Urinary bladder (tissue), 3 donors: ENCODE measurements at regions not wholly inside any gene's neighbourhood (a gene's known extent, or its start where the extent isn't known, plus 50 kb on each side); places are given as distances from the start of the nearest gene placed in this dataset.
A peak's percentile ranks its signal among the peaks of the same experiment; 100 is the strongest.
"Not testable (repeated sequence)": the region's sequence is repeated elsewhere in the genome, so short reads cannot be mapped to it uniquely, and the experiment has no call there.

Source experiments
- DNase-seq: peaks from one replicate; pipeline ENCODE4 v3.0.0-alpha.2; 2015; ENCODE audit errors: extremely low spot score
- H3K27ac ChIP-seq: one replicate; pipeline ENCODE4 v1.5.1; 2013; ENCODE audit warnings: low read depth, mild to moderate bottlenecking, moderate library complexity
- H3K36me3 ChIP-seq: one replicate; pipeline ENCODE4 v1.6.1; 2013; ENCODE audit warnings: mild to moderate bottlenecking, moderate library complexity; ENCODE audit not compliant: insufficient read depth
- H3K4me1 ChIP-seq: one replicate; pipeline ENCODE4 v1.6.1; 2013; ENCODE audit warnings: mild to moderate bottlenecking, moderate library complexity; ENCODE audit not compliant: insufficient read depth
- H3K4me3 ChIP-seq: one replicate; pipeline ENCODE4 v1.5.1; 2013; ENCODE audit warnings: low read depth, low read length
- WGBS: extraction: QIAGEN DNeasy Blood & Tissue Kit; methylation state at CpG from one replicate; pipeline ENCODE4 v1.1.7; 2013; 5-methylcytosine and 5-hydroxymethylcytosine counted together
- donor health status: healthy with polysubstance abuse.
- donor health status: healthy.

DNA sequence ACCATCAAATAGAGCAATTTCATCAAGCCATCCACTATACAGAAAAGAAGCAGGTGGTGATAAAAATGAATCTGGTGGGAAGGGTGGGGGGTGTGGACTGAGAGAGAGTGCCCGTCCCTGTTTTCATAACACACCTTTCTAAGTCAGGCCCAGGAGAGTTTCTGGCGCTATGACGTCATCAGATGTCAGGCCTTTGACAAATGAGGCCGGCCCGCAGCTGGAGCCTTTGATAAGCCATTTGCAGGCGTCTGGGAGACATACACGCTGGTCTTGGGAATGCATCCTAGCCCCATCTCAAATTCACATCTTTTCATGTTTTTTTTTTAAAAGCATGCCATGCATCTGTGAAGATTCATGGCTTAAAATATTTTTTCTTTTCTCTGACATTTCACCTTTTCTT is 404.5 kb downstream of the BCOR start:
- no peak for DNase-seq
- Histone ChIP-seq H3K4me1 (no peaks in the 10 kb centered on the region), H3K4me3 (no peak overlapping the region), H3K27ac (no peak overlapping the region), H3K36me3 (no peaks in the 10 kb centered on the region)
- 58% methylated on average over 7 of the region's 7 CpGs for WGBS

- H3K36me3 ChIP-seq, H3K27ac ChIP-seq, H3K4me3 ChIP-seq, H3K4me1 ChIP-seq, DNase-seq: not testable (repeated sequence)
- WGBS: 51% methylated on average over 5 of the region's 5 CpGs
Measured at GRCh38 chrX:39702636-39703035, 395.1 kb downstream of the BCOR start.

GRCh38 chrX:39703307-39703706 is 394.5 kb downstream of the BCOR start:
- 98% methylated on average over 3 of the region's 3 CpGs for WGBS
- no peak overlapping the region for H3K4me3 ChIP-seq
- no peak for DNase-seq
- no peak overlapping the region for H3K27ac ChIP-seq
- H3K36me3 ChIP-seq: no peaks in the 10 kb centered on the region
- no peaks in the 10 kb centered on the region for H3K4me1 ChIP-seq

GRCh38 chrX:39704590-39704989 is 393.2 kb downstream of the BCOR start:
- H3K36me3 ChIP-seq: no peaks in the 10 kb centered on the region
- H3K4me1 ChIP-seq: no peaks in the 10 kb centered on the region
- no peak overlapping the region for H3K27ac ChIP-seq
- 97% methylated on average over 5 of the region's 5 CpGs for WGBS
- no peak for DNase-seq
- no peak overlapping the region for H3K4me3 ChIP-seq

DNA sequence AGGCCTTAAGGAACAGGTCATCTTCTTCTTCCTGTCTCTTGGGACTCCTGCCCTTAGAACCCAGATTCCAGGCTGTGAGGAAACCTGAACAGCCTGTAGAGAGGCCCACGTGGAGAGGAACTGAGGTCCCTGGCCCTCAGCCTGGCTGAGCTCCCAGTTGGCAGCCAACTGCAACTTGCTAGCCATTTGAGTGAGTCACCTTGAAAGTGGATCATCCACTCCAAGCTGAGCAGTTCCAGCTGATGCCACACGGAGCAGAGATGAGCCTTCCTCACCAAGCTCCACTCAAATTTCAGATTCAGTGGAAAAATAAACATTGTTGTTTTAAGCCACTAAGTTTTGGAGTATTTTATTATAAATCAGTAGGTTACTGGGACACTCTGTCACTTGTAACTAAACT is 392.5 kb downstream of the BCOR start:
- Histone ChIP-seq H3K27ac (peak overlapping the region; percentile 38), H3K4me3 (no peak overlapping the region), H3K4me1 (no peaks in the 10 kb centered on the region), H3K36me3 (no peaks in the 10 kb centered on the region)
- WGBS: 10% methylated on average over 2 of the region's 2 CpGs
- no peak for DNase-seq

GRCh38 chrX:39709364-39709763 is 388.4 kb downstream of the BCOR start:
- whole genome bisulfite sequencing: 97% methylated on average over 1 of the region's 1 CpG
- no peak overlapping the region for H3K27ac ChIP-seq
- no peaks in the 10 kb centered on the region for H3K4me1 ChIP-seq
- H3K36me3 ChIP-seq: no peaks in the 10 kb centered on the region
- no peak for DNase-seq
- H3K4me3 ChIP-seq: no peak overlapping the region

DNA sequence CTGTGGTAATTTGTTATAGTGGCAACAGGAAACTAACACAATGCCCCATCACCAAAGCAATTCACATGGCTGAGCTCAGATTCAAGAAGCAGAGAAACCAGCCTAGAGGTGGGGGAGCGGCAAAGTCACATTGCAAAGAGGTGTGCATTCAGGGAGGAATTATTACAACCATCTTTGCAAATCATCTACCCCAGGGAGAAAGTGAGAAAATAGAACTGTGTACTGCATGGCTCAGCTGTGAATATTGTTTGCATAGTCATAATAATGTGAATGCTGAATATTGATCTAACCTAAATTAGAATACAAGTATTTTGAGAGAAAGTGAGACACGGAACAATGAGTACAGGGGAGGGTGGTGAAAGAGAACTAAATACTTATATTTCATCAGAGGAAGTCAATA is 387.9 kb downstream of the BCOR start:
- WGBS: 99% methylated on average over 2 of the region's 2 CpGs
- H3K4me3 ChIP-seq: no peak overlapping the region
- no peak overlapping the region for H3K27ac ChIP-seq
- no peaks in the 10 kb centered on the region for H3K36me3 ChIP-seq
- DNase-seq: no peak
- H3K4me1 ChIP-seq: no peaks in the 10 kb centered on the region

- Histone ChIP-seq H3K4me3 (no peak overlapping the region), H3K4me1 (no peaks in the 10 kb centered on the region), H3K36me3 (no peaks in the 10 kb centered on the region), H3K27ac (no peak overlapping the region)
- no peak for DNase-seq
- 79% methylated on average over 1 of the region's 1 CpG for WGBS
Measured at GRCh38 chrX:39710776-39711175, 387.0 kb downstream of the BCOR start.

DNA sequence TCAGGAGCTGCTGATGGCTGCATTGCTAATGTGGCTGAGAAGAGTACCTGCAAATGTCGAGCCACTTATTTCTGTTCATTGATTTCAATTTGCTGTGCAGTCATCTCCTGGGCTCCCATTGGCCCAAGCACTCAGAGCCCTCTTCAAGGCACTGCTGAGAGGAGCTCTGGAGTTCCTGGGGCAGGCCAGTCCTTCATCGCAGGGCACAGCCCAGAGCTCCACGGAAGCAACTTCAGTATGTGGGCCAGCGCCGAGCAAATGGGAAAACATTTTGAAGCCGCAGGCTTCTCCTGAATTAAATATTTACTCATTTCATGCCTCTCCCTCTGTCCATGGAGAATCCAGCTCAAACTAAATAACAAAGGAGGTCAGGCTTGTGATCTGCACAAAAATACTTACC is 383.3 kb downstream of the BCOR start:
- Histone ChIP-seq H3K36me3 (no peaks in the 10 kb centered on the region), H3K27ac (no peak overlapping the region), H3K4me1 (no peaks in the 10 kb centered on the region), H3K4me3 (no peak overlapping the region)
- no peak for DNase-seq
- WGBS: 53% methylated on average over 6 of the region's 6 CpGs

DNA sequence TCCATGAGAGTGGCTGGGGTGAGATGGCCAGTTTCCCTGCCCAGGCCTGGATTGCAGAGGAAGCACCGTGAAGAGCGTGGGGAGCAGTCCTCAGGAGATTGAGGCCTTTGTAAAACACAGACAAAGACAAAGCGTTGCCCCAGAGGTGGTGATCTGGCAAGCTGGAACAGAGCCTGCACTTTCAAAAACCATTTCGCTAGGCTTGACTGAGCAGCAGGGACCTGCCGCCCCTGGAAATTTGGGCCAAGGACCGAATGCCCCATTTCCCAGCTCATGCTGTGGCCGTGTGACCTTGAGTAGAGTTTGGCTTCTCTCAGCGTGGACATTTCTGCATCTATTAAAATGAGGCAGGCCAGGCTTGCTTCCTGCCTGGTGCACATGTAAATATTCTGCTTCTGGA is 381.4 kb downstream of the BCOR start:
- Histone ChIP-seq H3K4me3 (no peak overlapping the region), H3K27ac (no peak overlapping the region), H3K36me3 (no peaks in the 10 kb centered on the region), H3K4me1 (no peaks in the 10 kb centered on the region)
- no peak for DNase-seq
- 80% methylated on average over 8 of the region's 8 CpGs for whole genome bisulfite sequencing

DNA sequence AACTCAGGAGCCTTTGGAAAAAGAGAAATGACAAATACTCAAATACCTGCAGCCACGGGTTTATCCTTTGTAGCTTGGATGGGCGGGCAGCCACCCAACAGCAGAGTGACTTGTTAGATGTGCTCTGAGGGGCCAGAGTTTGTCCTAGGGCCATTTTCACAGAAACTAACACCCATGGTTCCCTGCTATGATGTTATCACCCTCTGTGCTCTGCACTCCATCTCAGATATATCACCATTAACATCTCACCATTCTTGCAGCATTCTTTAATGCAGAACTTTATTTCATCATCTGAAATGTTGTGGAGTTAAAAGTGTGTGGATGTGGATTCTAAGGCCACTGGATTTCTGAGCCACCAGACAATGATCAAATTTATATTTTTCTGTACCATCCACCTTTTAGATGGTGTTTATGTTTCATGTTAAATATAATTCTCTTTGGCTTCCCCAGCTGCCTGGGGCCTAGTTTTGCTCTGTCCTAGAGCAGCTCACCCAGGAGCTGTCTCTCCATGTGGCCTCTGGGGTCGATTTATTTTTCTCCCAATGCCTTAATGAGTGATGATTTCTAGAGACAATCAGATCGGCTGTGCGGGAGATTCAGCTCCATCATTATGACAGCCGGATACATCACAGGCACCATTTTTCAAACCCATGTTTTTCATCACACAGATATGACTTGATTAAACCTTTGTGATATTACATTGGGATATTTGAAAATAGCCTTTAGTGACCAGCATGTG is 380.8 kb downstream of the BCOR start:
- 84% methylated on average over 6 of the region's 6 CpGs for WGBS
- Histone ChIP-seq H3K27ac (no peak overlapping the region), H3K4me3 (no peak overlapping the region), H3K36me3 (no peaks in the 10 kb centered on the region), H3K4me1 (no peaks in the 10 kb centered on the region)
- DNase-seq: no peak

GRCh38 chrX:39718981-39719380 is 378.8 kb downstream of the BCOR start:
- Histone ChIP-seq H3K4me1 (no peaks in the 10 kb centered on the region), H3K4me3 (no peak overlapping the region), H3K27ac (no peak overlapping the region), H3K36me3 (no peaks in the 10 kb centered on the region)
- DNase-seq: no peak
- 53% methylated on average over 2 of the region's 2 CpGs for WGBS

DNA sequence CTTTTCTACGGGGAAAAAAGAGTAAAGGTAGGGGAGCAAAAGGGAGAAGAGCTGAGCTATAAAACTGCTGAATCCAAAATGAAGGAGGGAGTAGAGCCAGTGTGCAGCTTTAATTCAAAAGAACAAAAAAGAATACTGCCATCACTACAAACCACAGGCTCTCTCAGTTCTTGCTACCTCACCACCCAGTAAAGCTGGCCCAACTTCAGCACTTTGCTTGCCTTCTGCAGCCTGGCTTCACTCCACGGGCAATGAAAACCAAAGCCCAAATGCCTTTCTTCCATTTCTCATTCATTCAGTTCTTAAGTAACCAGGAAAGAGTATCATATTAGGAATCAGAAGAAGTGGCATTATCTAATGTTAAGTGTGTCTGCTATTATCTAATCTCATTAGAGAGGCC is 376.8 kb downstream of the BCOR start:
- no peak overlapping the region for H3K4me3 ChIP-seq
- no peaks in the 10 kb centered on the region for H3K4me1 ChIP-seq
- no peak overlapping the region for H3K27ac ChIP-seq
- 74% methylated on average over 2 of the region's 2 CpGs for WGBS
- no peak for DNase-seq
- no peaks in the 10 kb centered on the region for H3K36me3 ChIP-seq

- WGBS: 24% methylated on average over 12 of the region's 12 CpGs
- H3K27ac ChIP-seq: no peak overlapping the region
Measured at GRCh38 chrX:39721566-39722279, 376.0 kb downstream of the BCOR start.

More at GRCh38 chrX:39721566-39722279, 376.0 kb downstream of the BCOR start:
- H3K4me3 ChIP-seq: no peak overlapping the region
- no peaks in the 10 kb centered on the region for H3K4me1 ChIP-seq
- H3K36me3 ChIP-seq: no peaks in the 10 kb centered on the region
- DNase-seq: no peak
